Activated CD8-positive, alpha-beta memory T cell treated with anti-CD3 and anti-CD28 coated beads, Interleukin-2, amount 50 U/mL, for 24 hours (primary cell): ENCODE measurements at regions not wholly inside any gene's neighbourhood (a gene's known extent, or its start where the extent isn't known, plus 50 kb on each side); places are given as distances from the start of the nearest gene placed in this dataset.
"Not testable (repeated sequence)": the region's sequence is repeated elsewhere in the genome, so short reads cannot be mapped to it uniquely, and the experiment has no call there.

ENCODE experiments used
- DNase-seq: peaks from one replicate; pipeline ENCODE4 v3.0.0-alpha.2; 2020; ENCODE audit errors: extremely low read depth

GRCh38 chrX:76774912-76775311 is 347.4 kb downstream of the MAGEE1 start:
- DNase-seq: not testable (repeated sequence)

DNA sequence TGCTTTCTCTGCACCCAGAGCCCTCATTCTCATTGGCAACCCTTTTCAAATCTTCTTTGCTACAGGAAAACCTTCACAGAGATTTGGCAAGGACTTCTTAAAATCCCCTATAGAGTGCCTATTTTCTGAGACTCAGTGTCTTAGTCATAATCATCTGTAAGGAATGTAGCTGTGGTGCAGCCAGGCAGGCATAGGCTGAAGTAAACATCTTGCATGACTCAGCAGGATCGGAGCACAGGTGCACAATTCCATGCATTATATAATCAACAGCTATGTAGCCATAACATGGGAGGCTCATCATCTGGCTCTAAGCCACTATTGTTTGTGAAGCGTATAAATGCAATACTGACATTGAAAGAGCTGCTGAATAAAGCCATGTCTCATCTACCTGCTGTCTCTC is 368.8 kb downstream of the MAGEE1 start:
- no peak for DNase-seq

GRCh38 chrX:76802708-76803107 is 375.2 kb downstream of the MAGEE1 start:
- DNase-seq: no peak

DNA sequence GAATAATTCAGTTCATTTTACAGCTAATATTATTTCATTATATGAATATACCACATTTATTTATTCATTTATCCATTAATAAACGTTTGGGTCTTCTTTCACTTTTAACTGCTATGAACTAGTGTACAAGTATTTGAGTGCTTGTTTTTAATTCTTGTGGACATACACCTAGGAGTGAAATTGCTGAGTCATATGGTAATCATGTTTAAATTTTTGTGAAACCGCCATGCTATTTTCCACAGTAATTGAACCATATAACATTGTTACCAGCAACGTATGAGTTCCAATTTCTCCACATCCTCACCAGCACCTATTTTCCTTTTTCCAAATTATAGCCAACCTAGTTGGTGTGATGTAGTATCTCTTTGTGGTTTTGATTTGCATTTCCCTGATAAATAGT is 388.2 kb downstream of the MAGEE1 start:
- no peak for DNase-seq

GRCh38 chrX:76817279-76817678 is 389.8 kb downstream of the MAGEE1 start:
- not testable (repeated sequence) for DNase-seq

GRCh38 chrX:76821276-76821675 is 393.8 kb downstream of the MAGEE1 start:
- no peak for DNase-seq

DNA sequence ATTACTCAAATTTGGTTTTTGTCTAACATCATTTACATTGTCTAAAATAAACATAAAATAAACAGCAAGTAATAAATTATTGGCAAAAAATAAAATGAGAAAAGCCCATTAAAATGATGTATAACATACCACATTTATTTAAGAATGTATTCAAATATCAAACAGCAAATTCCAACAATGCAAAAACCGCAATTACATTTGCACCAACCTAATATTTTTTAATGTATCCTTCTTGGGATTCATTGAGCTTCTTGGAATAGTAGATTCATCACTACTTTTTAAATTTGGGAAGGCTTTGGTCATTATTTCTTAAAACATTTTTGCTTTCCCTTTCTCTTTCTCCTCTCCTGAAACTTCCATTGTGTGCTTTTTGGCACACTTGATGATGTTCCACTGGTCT is 400.2 kb downstream of the MAGEE1 start:
- no peak for DNase-seq

DNA sequence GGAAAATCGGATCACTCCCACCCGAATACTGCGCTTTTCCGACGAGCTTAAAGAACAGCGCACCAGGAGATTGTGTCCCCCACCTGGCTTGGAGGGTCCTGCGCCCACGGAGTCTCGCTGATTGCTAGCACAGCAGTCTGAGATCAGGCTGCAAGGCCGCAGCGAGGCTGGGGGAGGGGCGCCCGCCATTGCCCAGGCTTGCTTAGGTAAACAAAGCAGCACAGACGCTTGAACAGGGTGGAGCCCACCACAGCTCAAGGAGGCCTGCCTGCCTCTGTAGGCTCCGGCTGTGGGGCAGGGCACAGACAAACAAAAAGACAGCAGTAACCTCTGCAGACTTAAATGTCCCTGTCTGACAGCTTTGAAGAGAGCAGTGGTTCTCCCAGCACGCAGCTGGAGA is 413.4 kb downstream of the MAGEE1 start:
- not testable (repeated sequence) for DNase-seq

- no peak for DNase-seq
Measured at GRCh38 chrX:76850851-76851250, 423.3 kb downstream of the MAGEE1 start.

DNA sequence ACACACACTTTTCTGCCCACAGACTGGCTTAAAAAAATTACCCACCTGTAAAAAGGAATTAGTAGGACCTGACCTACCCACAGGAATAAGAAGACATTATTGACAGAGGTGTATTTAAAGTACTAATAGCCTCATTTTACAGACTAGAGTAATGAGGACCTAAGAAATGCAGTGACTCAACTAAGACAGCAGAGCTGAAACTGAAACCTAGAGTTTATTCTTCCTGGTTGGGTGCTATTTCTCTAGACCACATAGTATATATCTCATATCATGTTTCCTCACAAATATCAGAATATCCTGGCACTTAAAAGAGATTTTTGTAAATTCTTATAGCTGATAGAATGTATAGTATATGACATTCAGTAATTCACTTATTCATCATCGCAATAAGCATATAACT is 435.0 kb downstream of the MAGEE1 start:
- DNase-seq: no peak

DNA sequence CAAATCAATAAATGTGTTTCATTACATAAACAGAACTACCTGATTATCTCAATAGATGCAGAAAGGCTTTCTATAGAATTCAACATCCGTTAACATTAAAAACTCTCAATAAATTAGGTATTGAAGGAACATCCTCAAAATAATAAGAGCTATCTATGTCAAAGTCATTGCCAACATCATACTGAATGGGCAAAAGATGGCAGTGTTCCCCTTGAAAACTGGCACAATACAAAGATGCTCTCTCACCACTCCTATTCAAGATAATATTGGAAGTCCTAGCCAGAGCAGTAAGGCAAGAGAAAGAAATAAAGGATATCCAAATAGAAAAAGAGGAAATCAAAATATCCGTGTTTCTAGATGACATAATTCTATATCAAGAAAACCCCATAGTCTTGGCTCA is 466.4 kb downstream of the MAGEE1 start:
- no peak for DNase-seq

DNA sequence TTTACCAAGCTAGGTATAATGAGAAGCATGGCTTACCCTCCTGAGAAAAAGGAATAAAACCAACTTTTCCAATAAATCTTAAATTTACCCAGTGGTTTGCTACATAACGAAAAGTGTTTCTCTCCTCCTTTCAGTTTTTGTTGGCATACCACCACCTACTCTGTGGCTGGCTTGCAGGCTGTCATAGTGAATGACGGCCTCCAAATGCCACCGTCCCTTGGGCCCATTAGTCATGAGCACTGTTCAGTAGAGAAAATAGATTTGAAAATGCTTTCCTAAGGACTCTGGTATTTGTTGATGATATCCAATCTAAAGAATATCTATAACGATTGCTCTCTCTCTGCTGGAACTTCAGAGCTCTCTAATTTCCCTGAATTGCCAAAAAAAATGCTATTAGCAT is 488.3 kb downstream of the MAGEE1 start:
- no peak for DNase-seq

- DNase-seq: no peak
Measured at GRCh38 chrX:76918033-76918432, 490.5 kb downstream of the MAGEE1 start.

DNA sequence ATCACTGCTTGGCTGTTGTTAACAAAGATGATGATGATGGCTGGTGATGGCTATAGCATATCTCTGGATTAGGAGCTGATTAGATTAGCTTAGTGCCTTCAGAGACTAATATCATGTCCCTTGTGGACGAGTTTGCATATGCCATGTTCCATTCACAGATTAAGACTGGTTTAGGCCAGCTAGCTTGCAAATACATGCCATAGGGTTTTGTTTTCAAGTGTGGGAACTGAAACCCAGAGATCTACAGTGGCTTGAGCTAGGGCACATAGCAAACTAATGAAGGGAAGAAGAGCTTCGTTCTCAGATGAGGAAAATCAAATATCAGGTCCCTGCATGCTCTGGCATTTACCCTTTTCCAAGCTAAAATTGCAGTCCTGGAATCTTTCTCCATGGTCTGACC is 492.3 kb downstream of the MAGEE1 start:
- DNase-seq: no peak

DNA sequence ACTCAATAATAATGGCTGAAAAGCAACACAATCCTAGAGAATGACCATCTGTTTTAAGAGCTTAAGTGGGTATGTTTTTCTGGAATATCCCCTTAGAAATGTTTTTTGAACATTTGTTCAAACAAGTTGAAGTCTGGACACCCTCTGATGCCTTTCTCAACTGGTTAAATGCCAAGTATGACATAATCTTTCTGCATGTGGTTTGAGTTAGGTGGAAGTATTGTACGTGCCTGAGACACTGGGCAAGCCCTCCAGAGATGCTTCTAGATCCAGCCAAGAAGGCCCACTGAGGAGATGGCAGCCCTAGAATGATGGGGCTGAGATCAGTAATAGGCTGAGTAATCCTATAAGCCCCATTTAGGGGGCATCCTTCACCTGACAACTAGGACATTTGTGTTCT is 493.1 kb downstream of the MAGEE1 start:
- no peak for DNase-seq

DNA sequence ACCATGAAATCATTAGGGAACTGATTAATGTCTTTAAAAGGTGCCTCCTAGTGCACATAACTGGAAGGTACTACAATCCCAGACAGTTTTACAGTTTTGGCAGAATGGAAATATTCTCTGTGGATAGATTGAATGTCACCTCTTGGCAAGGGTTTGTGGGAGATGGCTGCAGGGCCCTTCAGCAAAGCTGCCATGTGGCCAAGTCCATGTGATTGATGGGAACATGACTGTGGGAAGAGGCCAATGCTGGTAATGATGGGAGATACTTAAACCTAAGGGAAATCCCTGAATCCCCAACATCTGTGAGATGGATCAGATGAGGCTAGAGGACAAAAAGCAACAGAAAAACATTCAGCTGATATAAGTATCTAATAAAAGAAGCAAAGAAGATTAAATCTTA is 493.7 kb downstream of the MAGEE1 start:
- DNase-seq: no peak

DNA sequence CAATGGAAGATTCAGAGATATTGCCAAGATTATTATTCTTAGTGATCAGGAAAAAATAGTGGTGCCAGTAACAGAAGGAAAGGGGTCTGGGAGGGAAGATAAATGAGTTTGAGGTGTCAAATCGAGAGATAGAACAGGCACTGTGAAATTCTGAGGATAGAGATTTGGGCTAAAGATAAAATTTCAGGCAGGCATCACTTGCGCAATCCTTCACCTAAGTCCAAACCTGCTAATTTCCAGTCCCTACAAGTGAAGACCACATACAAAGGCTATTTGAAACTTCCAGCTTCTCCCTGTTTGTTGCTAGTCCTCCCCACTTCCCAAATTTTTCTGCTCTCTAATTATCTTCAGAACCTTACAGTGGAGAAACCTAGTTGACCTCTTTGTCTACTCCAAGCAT is 494.6 kb downstream of the MAGEE1 start:
- no peak for DNase-seq

GRCh38 chrX:76924616-76925015 is 497.1 kb downstream of the MAGEE1 start:
- not testable (repeated sequence) for DNase-seq

DNA sequence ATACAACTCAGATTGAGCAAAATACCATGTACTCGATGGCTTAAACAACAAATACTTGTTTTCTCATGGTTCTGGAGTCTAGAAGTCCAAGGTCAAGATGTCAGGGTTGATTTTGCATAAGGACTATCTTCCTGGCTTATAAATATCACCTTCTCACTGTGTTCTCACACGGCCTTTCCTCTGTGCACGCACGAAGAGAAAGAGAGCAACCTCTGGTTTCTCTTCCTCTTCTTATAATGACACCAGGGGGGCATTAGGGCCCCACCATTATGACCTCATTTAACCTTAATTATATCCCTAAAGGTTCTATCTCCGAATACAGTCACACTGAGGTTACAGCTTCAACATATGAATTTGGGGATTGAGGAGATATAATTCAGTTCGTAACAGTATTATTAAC is 504.0 kb downstream of the MAGEE1 start:
- DNase-seq: no peak

DNA sequence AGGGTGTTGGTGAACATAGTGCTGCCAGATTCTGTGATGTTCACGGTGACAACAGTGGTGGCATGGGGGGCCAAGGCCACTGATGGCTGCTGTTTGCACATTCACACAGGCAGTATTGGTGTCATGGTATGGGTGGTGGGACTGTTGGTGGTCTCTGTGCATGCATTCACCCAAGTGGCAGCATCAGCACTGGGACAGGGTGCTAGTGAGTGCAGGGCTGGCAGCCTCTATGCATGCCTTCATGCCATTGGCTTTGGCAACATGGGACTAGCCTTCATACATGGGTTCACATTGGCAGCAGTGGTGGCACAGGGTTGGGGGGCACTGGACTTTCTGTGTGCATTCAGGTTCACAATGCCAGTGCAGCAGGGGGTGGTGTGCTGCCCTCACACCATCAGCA is 489.7 kb upstream of the FGF16 start:
- no peak for DNase-seq

- no peak for DNase-seq
Measured at GRCh38 chrX:76971393-76972376, 475.5 kb upstream of the FGF16 start.

DNA sequence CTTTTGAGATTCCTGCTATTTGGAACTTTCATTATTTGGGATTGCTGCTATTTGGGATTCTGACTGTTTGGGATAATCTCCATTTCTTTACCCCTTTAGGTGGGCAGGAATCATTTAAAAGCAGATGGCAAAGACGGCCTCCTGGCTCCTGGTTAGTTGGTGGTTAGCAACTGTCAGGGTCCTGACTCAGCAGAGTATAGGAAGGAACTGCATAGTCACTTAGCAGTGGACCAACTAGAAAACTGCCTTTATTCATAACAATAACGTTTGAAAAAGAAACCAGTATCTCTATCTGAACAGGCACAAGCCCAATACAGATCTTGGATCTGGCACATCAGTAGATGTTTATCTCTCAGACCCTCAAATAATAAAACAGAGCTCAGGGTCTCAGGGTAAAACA is 469.7 kb upstream of the FGF16 start:
- no peak for DNase-seq

DNA sequence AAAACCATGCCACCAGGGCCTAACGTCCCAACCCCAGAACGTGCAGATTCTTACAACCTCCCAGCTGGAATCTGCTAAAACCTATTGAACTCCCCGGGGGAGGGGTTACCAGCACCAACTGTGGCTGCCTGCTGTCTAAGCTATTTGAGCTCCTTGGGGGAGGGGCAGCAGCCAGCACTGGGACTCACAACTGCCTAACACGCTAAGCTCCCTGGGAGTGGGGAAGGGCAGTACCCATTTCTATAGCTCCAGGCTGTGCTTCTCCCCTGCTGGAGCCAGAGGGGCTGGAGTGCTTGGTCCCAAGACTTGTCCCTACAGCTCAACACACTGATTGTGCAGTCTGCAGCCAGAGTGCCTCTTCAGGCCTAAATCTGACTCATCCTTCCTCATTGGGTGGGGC is 459.8 kb upstream of the FGF16 start:
- DNase-seq: no peak

- DNase-seq: no peak
Measured at GRCh38 chrX:76996641-76997040, 450.5 kb upstream of the FGF16 start.
